Skeletal muscle cell (primary cell): ENCODE measurements at regions not wholly inside any gene's neighbourhood (a gene's known extent, or its start where the extent isn't known, plus 50 kb on each side); places are given as distances from the start of the nearest gene placed in this dataset.
"Not testable (repeated sequence)": the region's sequence is repeated elsewhere in the genome, so short reads cannot be mapped to it uniquely, and the experiment has no call there.

Experiments
- DNase-seq: peaks from one replicate; pipeline ENCODE4 v3.0.0-alpha.2; 2010; ENCODE audit warnings: low read depth
- H3K4me3 ChIP-seq: 2 replicates; pipeline ENCODE4 v1.5.1; 2011; ENCODE audit warnings: low read depth, mild to moderate bottlenecking, control low read depth, low read length, moderate library complexity

DNA sequence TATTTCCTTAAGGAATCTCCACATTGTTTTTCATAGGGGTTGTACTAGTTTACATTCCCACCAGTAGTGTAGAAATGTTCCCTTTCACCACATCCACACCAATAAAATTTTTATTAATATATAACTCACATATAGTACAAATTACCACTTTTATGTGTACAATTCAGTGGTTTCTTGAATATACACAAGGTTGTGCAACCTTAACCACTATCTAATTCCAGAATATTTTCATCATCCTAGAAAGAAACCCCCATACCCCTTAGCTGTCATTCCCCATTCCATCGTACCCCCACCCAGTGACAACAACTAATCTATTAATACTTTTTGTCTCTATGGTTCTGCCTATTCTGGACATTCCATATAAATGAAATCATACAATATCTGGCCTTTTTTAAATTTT, 108.3 kb upstream of the USP9X start:
- no peak for DNase-seq

GRCh38 chrX:40984962-40985361, 100.3 kb upstream of the USP9X start:
- no peak overlapping the region for H3K4me3 ChIP-seq
- no peak for DNase-seq

More for the DNA sequence above, 108.3 kb upstream of the USP9X start:
- H3K4me3 ChIP-seq: no peak overlapping the region

GRCh38 chrX:40987413-40987812, 97.8 kb upstream of the USP9X start:
- DNase-seq: no peak
- no peak overlapping the region for H3K4me3 ChIP-seq

GRCh38 chrX:40988100-40988499, 97.1 kb upstream of the USP9X start:
- no peak for DNase-seq
- H3K4me3 ChIP-seq: no peak overlapping the region

GRCh38 chrX:40993395-40993794, 91.8 kb upstream of the USP9X start:
- not testable (repeated sequence) for H3K4me3 ChIP-seq, DNase-seq

DNA sequence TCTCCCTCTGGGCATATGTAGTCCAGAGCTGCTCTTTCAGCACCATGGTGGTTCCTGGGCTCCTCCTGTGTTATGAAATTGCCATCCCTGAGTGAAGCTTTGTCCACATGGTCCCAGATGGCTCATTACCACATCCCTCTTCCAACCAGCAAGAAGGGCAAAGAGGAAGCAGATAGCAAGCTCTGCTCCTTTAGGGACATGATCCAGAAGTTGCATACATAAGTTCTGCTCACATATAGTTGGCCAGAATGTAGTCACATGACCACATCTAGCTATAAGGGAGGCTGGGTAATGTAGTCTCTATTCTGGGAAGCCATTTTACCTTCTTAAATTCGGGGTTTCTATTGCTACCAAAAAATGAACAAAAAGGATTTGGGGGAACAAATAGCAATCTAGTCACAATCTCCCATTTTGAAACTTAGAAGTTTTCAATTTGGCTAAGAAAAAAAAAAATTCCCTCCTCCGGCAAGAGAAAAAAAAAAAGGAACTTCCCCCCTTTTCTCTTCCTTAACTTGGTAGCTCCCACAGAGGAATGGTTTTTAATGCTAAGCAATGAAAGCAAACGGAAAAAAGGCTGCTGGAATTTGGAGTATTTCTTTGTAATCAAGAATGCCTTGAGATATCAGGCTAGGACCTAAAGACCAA, 88.2 kb upstream of the USP9X start:
- peak; percentile 49 for DNase-seq
- H3K4me3 ChIP-seq: no peak overlapping the region

GRCh38 chrX:40998123-40998522, 87.1 kb upstream of the USP9X start:
- H3K4me3 ChIP-seq: no peak overlapping the region
- DNase-seq: no peak

DNA sequence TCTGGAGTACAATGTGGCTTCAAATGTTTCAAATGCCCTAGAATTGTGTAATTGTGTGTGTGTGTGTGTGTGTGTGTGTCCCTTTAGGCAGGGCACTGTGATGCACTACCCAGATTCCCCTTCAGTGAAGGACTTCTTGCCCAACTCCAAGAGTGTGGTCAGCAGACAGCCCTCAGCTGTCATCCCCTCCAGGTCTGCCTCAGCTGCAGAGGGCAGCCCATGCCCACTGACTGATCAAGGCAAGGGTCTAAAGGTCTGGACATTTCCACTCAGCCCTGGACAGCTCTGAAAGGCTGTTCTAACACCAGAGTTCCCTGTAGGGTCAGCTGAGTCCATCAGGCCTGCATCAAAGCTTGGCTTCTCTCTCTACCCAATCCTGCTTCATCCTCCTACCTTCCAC, 83.9 kb upstream of the USP9X start:
- DNase-seq: no peak
- no peak overlapping the region for H3K4me3 ChIP-seq

GRCh38 chrX:41002026-41002425, 83.2 kb upstream of the USP9X start:
- H3K4me3 ChIP-seq: no peak overlapping the region
- no peak for DNase-seq

DNA sequence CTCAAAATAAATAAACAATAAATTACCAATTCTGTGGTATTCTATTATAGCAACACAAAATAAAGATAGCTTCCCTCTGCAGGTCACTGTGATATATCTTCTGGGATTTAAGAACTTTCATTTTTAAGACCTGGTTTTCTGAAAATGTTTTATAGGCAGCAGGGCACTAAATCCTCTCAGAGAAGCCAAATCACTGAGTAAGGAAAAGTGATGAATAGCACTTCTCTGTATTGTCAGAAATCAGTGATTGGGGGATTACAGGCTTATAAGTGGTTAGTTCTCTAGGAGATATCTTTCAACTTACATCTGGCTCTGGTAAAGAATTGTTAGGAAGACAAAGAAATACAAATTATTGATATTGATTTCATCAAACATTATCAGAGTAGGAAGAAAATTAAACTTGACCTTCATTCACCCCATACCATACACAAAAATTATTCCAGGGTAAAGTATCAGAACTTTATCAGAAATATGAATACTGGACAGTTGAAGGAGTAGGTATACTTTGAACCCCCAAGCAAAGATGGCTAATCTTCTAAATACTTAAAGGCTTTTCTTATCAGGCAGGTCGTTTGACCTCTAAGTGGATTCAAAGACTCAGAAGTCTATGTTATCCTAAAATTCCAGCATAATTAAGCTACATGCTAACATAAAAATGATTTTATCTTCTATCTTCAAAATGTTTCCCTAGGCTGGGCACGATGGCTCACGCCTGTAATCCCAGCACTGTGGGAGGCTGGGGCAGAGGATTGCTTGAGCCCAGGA, 81.6 kb upstream of the USP9X start:
- DNase-seq: no peak
- no peak overlapping the region for H3K4me3 ChIP-seq

GRCh38 chrX:41005445-41005992, 79.7 kb upstream of the USP9X start:
- no peak overlapping the region for H3K4me3 ChIP-seq
- no peak for DNase-seq

GRCh38 chrX:41009850-41010846, 75.1 kb upstream of the USP9X start:
- peak; percentile 88 for DNase-seq

GRCh38 chrX:41014776-41015360, 70.4 kb upstream of the USP9X start:
- no peak overlapping the region for H3K4me3 ChIP-seq
- DNase-seq: no peak

More at GRCh38 chrX:41009850-41010846, 75.1 kb upstream of the USP9X start:
- H3K4me3 ChIP-seq: peak overlapping the region; percentile 20

GRCh38 chrX:41017785-41018184, 67.5 kb upstream of the USP9X start:
- not testable (repeated sequence) for DNase-seq, H3K4me3 ChIP-seq

DNA sequence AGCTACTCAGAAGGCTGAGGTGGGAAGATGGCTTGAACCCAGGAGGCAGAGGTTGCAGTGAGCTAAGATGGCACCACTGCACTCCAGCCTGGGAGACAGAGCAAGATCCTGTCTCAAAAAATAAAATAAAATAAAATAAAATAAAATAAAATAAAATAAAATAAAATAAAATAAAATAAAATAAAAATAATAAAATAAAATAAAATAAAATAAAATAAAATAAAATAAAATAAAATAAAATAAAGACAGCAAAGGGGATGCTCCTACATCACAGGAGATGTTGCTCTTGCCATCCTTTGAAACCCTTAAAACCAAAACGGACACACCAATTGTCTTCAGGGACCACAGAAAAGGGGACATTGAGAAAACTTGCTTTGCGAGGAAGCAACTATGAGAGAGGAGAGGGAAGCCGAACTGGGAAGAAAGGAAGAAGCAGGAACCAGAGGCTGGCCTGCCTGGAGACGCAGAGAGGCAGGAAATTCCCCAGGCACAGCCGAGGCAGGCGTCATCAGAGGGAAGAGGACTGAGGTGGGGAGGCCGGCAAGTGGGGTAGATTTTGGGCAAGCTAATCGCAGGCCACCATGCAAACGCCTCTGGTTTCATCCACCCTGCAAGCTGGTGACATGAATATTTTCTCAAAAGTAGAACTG, 66.7 kb upstream of the USP9X start:
- H3K4me3 ChIP-seq, DNase-seq: not testable (repeated sequence)

- no peak overlapping the region for H3K4me3 ChIP-seq
- DNase-seq: no peak
Measured at GRCh38 chrX:41019041-41019392, 66.2 kb upstream of the USP9X start.

- H3K4me3 ChIP-seq: no peak overlapping the region
- no peak for DNase-seq
Measured at GRCh38 chrX:41022566-41022965, 62.7 kb upstream of the USP9X start.

DNA sequence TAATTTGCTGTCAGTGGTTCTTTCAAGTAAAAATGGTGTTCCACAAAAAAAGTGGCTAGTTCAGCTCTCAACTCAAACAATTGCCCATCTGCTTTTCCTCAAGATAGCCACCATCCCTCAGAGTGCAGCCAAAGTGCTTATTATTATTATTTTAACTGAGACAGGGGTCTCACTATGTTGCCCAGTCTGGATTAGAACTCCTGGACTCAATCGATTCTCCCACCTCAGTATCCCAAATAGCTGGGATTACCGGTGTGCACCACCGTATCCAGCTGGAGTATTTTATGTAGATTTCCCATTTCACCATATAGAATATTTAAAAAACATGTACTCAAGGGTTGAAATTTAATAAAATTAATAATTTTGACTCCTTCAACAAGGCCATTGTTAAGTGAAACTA, 62.1 kb upstream of the USP9X start:
- H3K4me3 ChIP-seq: no peak overlapping the region

DNA sequence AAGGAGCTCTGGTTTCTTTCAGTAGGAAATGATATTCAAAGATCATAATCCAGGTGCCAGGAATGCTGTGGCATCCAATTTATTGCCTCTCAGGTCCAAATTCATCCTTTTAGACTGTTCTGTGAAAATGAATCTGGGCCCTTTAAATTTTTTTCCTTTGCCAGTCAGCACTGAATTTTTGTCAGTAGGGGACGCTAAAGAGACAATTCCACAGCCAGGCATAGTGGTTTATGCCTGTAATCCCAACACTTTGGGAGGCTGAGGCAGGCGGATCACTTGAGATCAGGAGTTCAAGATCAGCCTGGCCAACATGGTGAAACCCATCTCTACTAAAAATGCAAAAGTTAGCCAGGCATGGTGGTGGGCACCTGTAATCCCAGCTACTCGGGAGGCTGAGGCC, 60.9 kb upstream of the USP9X start:
- not testable (repeated sequence) for H3K4me3 ChIP-seq, DNase-seq

More for the DNA sequence above, 62.1 kb upstream of the USP9X start:
- DNase-seq: no peak
